ENCODE measurements at regions not wholly inside any gene's neighbourhood (a gene's known extent, or its start where the extent isn't known, plus 50 kb on each side); places are given as distances from the start of the nearest gene placed in this dataset.

GRCh38 chr14:28886940-28887339 is 120.4 kb downstream of the FOXG1 start:
- H3K79me2 ChIP-seq (ENCODE audit: insufficient read depth, low read length): no peaks in the 10 kb centered on the region
- H3K4me1 ChIP-seq (ENCODE audit: control insufficient read depth in 1 of 2, insufficient read depth in 2 of 2, low read length in 2 of 2): no peaks in the 10 kb centered on the region
- Mint-ChIP-seq H3K36me3 (no peaks in the 10 kb centered on the region), H3K4me3 (no peak overlapping the region), H3K27me3 (ENCODE audit: low read depth in 3 of 3) (no peaks in the 10 kb centered on the region), H3K4me1 (no peaks in the 10 kb centered on the region), H3K27ac (no peak overlapping the region), H3K9me3 (peaks cover 0 to 2% (median 0%) of the 10 kb centered on the region in 7 donors)
- no peak overlapping the region for H3K27ac ChIP-seq (ENCODE audit: low read depth in 1 of 2, low read length in 2 of 2)
- intact Hi-C loops (cut with micrococcal nuclease): no loop called here
- TF ChIP-seq CTCF (IDR thresholded peaks at IDR 0.05): no peak
- H3K9me3 ChIP-seq (replicated peaks in 1 of 2; ENCODE audit: control insufficient read depth in 1 of 2, insufficient read depth in 1 of 2, low read length in 2 of 2): no peaks in the 10 kb centered on the region
- H3K9ac ChIP-seq (ENCODE audit: insufficient read depth, low read length, poor library complexity, severe bottlenecking): no peak overlapping the region
- no peak overlapping the region for H3K4me3 ChIP-seq (replicated peaks in 1 of 3; ENCODE audit: low read depth in 2 of 3, low read length in 3 of 3)
- H3K27me3 ChIP-seq (ENCODE audit: control insufficient read depth in 2 of 2, insufficient read depth in 2 of 2, low read length in 2 of 2): no peaks in the 10 kb centered on the region
- WGBS (ENCODE audit: insufficient coverage): no CpG with 5 or more reads among the region's 5 CpGs
- H4K20me1 ChIP-seq (ENCODE audit: insufficient read depth, low read length): no peaks in the 10 kb centered on the region
- no peak for DNase-seq
- no peak overlapping the region for H3K4me2 ChIP-seq (replicated peaks; ENCODE audit: extremely low read depth, low read length, poor library complexity, severe bottlenecking)
- no peaks in the 10 kb centered on the region for H3K36me3 ChIP-seq (replicated peaks in 1 of 2; ENCODE audit: control insufficient read depth in 1 of 2, insufficient read depth in 2 of 2, low read length in 2 of 2)
- H2AFZ ChIP-seq (ENCODE audit: insufficient read depth, low read depth, low read length, poor library complexity, severe bottlenecking): no peak overlapping the region

GRCh38 chr14:28895389-28895788 is 128.8 kb downstream of the FOXG1 start:
- no peak overlapping the region for H3K4me3 ChIP-seq (replicated peaks in 1 of 3; ENCODE audit: low read depth in 2 of 3, low read length in 3 of 3)
- no peaks in the 10 kb centered on the region for H3K36me3 Mint-ChIP-seq
- no peak overlapping the region for H3K27ac ChIP-seq (ENCODE audit: low read depth in 1 of 2, low read length in 2 of 2)
- H3K27me3 ChIP-seq (ENCODE audit: control insufficient read depth in 2 of 2, insufficient read depth in 2 of 2, low read length in 2 of 2): no peaks in the 10 kb centered on the region
- no peaks in the 10 kb centered on the region for H3K9me3 ChIP-seq (replicated peaks in 1 of 2; ENCODE audit: control insufficient read depth in 1 of 2, insufficient read depth in 1 of 2, low read length in 2 of 2)
- H3K27me3 Mint-ChIP-seq (ENCODE audit: low read depth in 3 of 3): no peaks in the 10 kb centered on the region
- H3K4me1 Mint-ChIP-seq: no peaks in the 10 kb centered on the region
- no peak overlapping the region for H3K4me3 Mint-ChIP-seq
- no peaks in the 10 kb centered on the region for H3K9me3 Mint-ChIP-seq
- intact Hi-C loops (cut with micrococcal nuclease): no loop called here
- TF ChIP-seq CTCF (IDR thresholded peaks at IDR 0.05): no peak
- no peaks in the 10 kb centered on the region for H4K20me1 ChIP-seq (ENCODE audit: insufficient read depth, low read length)
- no peaks in the 10 kb centered on the region for H3K36me3 ChIP-seq (replicated peaks in 1 of 2; ENCODE audit: control insufficient read depth in 1 of 2, insufficient read depth in 2 of 2, low read length in 2 of 2)
- H3K4me1 ChIP-seq (ENCODE audit: control insufficient read depth in 1 of 2, insufficient read depth in 2 of 2, low read length in 2 of 2): no peaks in the 10 kb centered on the region
- no peak overlapping the region for H3K27ac Mint-ChIP-seq
- no peaks in the 10 kb centered on the region for H3K79me2 ChIP-seq (ENCODE audit: insufficient read depth, low read length)
- H2AFZ ChIP-seq (ENCODE audit: insufficient read depth, low read depth, low read length, poor library complexity, severe bottlenecking): no peak overlapping the region
- 100% methylated on average over 1 of the region's 3 CpGs for WGBS (ENCODE audit: insufficient coverage)
- no peak for DNase-seq
- no peak overlapping the region for H3K4me2 ChIP-seq (replicated peaks; ENCODE audit: extremely low read depth, low read length, poor library complexity, severe bottlenecking)
- H3K9ac ChIP-seq (ENCODE audit: insufficient read depth, low read length, poor library complexity, severe bottlenecking): no peak overlapping the region
